ENCODE measurements at regions not wholly inside any gene's neighbourhood (a gene's known extent, or its start where the extent isn't known, plus 50 kb on each side); places are given as distances from the start of the nearest gene placed in this dataset.

DNA sequence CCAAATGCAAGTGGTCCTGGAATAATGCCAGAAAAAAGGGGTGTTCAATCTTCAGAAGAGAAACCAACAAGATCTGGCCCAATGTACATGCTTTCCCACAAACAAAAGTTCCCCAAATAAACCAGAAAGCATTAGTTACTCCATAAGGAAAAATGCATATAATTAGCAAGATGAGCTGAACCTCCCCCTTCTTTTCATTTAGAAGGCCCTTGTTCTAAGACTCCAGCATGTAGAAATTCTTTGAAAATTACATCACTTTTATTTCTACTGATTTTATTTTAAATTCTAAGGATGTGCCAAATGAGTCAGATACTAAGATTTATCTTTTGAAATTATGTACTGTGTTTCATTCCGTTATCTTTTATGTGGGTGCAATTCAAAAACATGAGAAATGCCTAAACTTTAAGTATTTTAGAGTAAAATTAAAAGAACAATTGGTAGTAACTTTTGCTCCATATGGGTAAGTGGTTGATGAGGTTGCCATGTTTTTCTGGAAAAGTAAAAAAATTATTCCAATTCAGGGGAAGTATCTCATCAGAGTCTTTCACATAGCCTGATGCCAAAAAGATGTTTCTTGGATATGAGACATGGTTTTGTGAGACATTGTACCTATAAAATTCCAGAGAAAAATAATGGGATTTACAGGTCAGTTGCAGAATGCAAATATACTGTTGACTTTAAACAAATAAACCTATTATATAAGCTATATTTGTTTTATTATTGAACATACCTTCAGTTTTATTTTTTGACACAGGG lies 106.5 kb upstream of the CCDC112 start:
- H3K4me3 ChIP-seq (ENCODE audit: low read depth, low read length) = no peak overlapping the region
- TF ChIP-seq, protein P1, sequence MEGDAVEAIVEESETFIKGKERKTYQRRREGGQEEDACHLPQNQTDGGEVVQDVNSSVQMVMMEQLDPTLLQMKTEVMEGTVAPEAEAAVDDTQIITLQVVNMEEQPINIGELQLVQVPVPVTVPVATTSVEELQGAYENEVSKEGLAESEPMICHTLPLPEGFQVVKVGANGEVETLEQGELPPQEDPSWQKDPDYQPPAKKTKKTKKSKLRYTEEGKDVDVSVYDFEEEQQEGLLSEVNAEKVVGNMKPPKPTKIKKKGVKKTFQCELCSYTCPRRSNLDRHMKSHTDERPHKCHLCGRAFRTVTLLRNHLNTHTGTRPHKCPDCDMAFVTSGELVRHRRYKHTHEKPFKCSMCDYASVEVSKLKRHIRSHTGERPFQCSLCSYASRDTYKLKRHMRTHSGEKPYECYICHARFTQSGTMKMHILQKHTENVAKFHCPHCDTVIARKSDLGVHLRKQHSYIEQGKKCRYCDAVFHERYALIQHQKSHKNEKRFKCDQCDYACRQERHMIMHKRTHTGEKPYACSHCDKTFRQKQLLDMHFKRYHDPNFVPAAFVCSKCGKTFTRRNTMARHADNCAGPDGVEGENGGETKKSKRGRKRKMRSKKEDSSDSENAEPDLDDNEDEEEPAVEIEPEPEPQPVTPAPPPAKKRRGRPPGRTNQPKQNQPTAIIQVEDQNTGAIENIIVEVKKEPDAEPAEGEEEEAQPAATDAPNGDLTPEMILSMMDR (IDR thresholded peaks at IDR 0.05; ENCODE audit: low read depth, low read length) = no peak

DNA sequence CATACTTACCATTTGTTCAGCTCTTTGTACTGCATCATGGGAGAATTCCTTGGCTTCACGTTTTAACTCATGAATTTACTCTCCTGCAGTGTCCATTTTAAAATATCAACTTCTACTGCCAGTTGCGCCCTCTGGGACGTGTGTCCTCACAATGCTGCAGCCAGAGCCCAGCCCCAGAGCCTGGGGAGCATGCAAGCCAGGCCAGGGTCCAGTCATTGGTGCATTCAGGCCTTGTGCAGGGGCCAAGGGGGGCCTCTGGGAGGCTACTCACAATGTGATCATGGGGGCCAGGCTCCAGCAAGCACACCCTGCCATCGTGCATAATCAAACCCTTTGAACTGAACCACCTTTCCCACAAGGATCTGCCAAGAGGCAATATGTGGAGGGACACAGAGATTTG lies 105.6 kb upstream of the CCDC112 start:
- no peak overlapping the region for H3K4me3 ChIP-seq (ENCODE audit: low read depth, low read length)

DNA sequence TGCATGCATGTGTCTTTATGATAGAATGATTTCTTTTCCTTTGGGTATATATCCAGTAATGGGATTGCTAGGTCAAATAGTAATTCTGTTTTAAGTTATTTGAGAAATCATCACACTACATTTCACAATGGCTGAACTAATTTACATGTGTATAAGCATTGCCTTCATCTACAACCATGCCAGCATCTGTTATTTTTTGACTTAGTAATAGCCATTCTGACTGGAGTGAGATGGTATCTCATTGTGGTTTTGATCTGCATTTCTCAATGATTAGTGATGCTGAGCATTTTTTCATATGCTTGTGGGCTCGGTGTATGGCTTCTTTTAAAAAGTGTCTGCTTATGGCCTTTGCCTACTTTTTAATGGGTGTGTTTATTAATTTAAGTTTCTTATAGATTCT lies 102.3 kb upstream of the CCDC112 start:
- TF ChIP-seq, protein P1 (IDR thresholded peaks at IDR 0.05; ENCODE audit: low read depth, low read length) = no peak
- H3K4me3 ChIP-seq (ENCODE audit: low read depth, low read length) = no peak overlapping the region

More for the DNA sequence above, 105.6 kb upstream of the CCDC112 start:
- TF ChIP-seq, protein P1 (IDR thresholded peaks at IDR 0.05; ENCODE audit: low read depth, low read length) = no peak

DNA sequence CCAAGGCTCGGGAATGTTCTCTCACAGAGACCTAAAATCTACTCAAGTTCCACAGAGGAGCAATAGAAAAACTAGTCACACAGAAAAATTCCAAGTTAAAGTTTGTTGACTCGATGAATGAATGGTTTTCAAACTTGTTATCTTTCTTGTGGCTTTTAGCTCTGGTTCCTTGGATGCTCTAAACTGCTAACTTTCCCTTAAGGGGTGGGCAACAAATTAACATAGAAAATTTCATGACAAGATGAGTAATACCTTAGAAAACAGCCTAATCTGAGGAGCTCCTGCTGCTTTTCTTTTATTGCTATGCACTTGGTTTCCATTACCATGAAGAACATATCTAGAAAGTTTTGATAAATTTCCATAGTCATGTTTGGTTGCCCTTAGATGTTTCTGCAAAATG lies 100.2 kb upstream of the CCDC112 start:
- H3K4me3 ChIP-seq (ENCODE audit: low read depth, low read length) = no peak overlapping the region
- TF ChIP-seq, protein P1 (IDR thresholded peaks at IDR 0.05; ENCODE audit: low read depth, low read length) = no peak

DNA sequence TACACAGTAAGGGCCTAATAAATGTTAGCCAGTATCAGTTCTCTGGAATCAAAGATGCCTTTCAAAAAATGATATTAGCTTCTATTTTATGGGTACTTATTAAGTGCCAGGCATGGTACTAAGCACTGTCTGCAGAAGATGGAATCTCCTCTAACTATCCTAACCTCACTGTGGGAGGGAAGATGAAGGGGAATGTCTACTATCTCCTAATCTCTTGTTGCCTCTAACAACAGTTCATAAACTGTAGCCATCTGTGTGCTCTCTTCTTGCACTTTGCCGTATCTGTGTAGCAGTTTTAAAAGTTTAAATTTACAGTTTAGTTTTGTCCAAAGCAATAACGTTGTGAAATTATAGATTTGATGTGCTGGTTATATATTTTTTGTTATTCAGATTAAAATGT lies 99.6 kb upstream of the CCDC112 start:
- no peak overlapping the region for H3K4me3 ChIP-seq (ENCODE audit: low read depth, low read length)
- TF ChIP-seq, protein P1 (IDR thresholded peaks at IDR 0.05; ENCODE audit: low read depth, low read length) = no peak

DNA sequence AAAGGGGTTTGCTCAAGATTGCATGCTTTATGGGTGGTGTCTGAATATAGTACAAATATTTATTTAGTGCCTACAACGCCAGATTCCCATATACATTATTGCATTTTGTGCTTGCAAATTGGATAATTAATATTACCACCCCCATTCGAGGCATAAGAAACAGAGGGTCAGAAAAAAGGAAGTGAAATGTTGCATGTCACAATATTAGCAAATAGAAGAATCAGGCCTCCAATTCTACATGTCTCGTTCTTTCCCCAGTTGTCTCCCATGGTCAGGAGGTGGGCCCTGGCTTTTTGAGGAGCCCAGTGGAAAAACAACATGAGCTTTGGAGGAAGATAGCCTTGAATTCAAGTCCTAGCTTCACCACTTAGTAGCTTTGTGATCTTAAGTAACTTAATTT lies 98.1 kb upstream of the CCDC112 start:
- no peak overlapping the region for H3K4me3 ChIP-seq (ENCODE audit: low read depth, low read length)
- TF ChIP-seq, protein P1 (IDR thresholded peaks at IDR 0.05; ENCODE audit: low read depth, low read length) = no peak

DNA sequence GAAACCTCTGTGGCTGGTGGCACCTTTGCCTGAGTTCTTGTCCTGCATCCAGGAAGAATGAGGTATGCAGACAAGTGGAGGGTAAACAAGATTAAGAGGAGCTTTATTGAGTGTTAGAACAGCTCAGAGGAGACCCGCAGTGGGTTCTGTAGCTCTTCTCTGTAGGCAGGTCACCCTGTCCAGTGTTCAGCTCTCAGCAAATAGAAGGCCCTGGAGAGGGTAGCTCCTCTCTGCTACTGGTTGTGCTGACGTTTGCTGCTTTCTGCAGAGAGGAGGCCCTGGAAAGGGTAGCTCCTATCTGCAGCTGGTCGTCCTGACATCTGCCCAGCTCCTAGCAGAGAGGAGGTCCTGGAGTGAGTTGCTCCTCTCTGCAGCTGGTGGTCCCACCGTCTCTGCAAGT lies 96.8 kb upstream of the CCDC112 start:
- H3K4me3 ChIP-seq (ENCODE audit: low read depth, low read length) = no peak overlapping the region
- TF ChIP-seq, protein P1 (IDR thresholded peaks at IDR 0.05; ENCODE audit: low read depth, low read length) = no peak
